ENCODE measurements at regions not wholly inside any gene's neighbourhood (a gene's known extent, or its start where the extent isn't known, plus 50 kb on each side); places are given as distances from the start of the nearest gene placed in this dataset.

DNA sequence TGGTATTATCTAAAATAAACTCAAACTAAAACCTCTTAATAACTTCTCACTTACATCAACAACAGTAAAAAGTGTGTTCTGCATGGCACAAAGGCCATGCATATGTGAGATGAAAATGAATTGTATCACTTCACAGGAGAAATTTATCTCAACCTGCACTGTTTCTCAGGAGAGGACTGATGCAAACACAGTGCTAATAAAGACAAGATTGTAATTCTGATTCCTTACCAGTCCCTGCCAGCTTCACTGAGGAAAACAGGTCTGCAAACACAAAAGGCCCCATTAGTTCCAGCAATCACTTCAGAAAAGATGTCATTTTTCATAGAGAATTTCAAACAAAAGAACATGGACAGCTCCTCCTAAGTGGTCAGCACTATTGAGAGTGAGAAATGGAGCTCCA is 117.3 kb upstream of the PDE4D start:
- no peak overlapping the region for H3K27ac Mint-ChIP-seq
- Histone ChIP-seq H3K4ac (ENCODE audit: low read depth, low read length) (no peak overlapping the region), H3K79me2 (ENCODE audit: insufficient read depth, low read length) (no peaks in the 10 kb centered on the region), H2BK20ac (ENCODE audit: low read depth, low read length, poor library complexity, severe bottlenecking) (no peak overlapping the region), H3K9ac (ENCODE audit: extremely low read depth, insufficient read length, low read length) (no peak overlapping the region), H4K20me1 (ENCODE audit: control insufficient read depth, insufficient read depth, insufficient read length) (no peaks in the 10 kb centered on the region), H3K4me1 (ENCODE audit: insufficient read depth, low read length) (no peaks in the 10 kb centered on the region; the same call in 1 of the 2 replicates), H2BK5ac (ENCODE audit: insufficient read length, low read length) (no peak overlapping the region), H2BK12ac (ENCODE audit: insufficient read length, low read depth, low read length) (no peak overlapping the region), H3K23ac (ENCODE audit: insufficient read length, low read depth, low read length) (no peak overlapping the region), H2BK120ac (ENCODE audit: low read depth, low read length, poor library complexity, severe bottlenecking) (no peak overlapping the region), H3K23me2 (ENCODE audit: insufficient read length, low read depth, low read length, poor library complexity, severe bottlenecking) (no peaks in the 10 kb centered on the region), H2BK15ac (ENCODE audit: low read depth, low read length) (no peak overlapping the region), H3K14ac (ENCODE audit: insufficient read depth, low read length) (no peak overlapping the region), H3K4me2 (ENCODE audit: insufficient read depth, insufficient read length, low read length) (no peak overlapping the region), H3K27ac (ENCODE audit: insufficient read length, low read depth, low read length) (no peak overlapping the region), H4K91ac (ENCODE audit: insufficient read length, low read depth, low read length) (no peak overlapping the region), H3K18ac (ENCODE audit: insufficient read length, low read depth, low read length) (no peak overlapping the region), H3K79me1 (ENCODE audit: insufficient read depth, low read depth, low read length, poor library complexity, severe bottlenecking) (no peaks in the 10 kb centered on the region), H3K56ac (ENCODE audit: insufficient read length, low read depth, low read length) (no peak overlapping the region), H4K5ac (ENCODE audit: insufficient read length, low read depth, low read length) (no peak overlapping the region), H4K8ac (replicated peaks; ENCODE audit: insufficient read length, low read depth, low read length) (no peak overlapping the region), H3T11ph (ENCODE audit: low read length) (no peak overlapping the region), H2AFZ (ENCODE audit: low read length) (no peak overlapping the region), H2AK5ac (ENCODE audit: insufficient read length, low read length) (no peak overlapping the region), H3K27me3 (ENCODE audit: insufficient read depth, low read length) (no peaks in the 10 kb centered on the region), H3K9me3 (ENCODE audit: control insufficient read depth, low read depth, low read length) (no peaks in the 10 kb centered on the region)
- H3K36me3 Mint-ChIP-seq (ENCODE audit: insufficient read depth in 1 of 3, low read depth in 3 of 3) = no peaks in the 10 kb centered on the region
- H3K4me3 Mint-ChIP-seq = no peak overlapping the region
- H3K9me3 Mint-ChIP-seq = no peaks in the 10 kb centered on the region
- DNase-seq = no peak
- H3K4me1 Mint-ChIP-seq = peaks cover 4 to 5% of the 10 kb centered on the region in 2 experiments; a peak in 3 of 4 replicates
- H3K27me3 Mint-ChIP-seq (ENCODE audit: low read depth) = no peaks in the 10 kb centered on the region
- TF ChIP-seq, protein P1, sequence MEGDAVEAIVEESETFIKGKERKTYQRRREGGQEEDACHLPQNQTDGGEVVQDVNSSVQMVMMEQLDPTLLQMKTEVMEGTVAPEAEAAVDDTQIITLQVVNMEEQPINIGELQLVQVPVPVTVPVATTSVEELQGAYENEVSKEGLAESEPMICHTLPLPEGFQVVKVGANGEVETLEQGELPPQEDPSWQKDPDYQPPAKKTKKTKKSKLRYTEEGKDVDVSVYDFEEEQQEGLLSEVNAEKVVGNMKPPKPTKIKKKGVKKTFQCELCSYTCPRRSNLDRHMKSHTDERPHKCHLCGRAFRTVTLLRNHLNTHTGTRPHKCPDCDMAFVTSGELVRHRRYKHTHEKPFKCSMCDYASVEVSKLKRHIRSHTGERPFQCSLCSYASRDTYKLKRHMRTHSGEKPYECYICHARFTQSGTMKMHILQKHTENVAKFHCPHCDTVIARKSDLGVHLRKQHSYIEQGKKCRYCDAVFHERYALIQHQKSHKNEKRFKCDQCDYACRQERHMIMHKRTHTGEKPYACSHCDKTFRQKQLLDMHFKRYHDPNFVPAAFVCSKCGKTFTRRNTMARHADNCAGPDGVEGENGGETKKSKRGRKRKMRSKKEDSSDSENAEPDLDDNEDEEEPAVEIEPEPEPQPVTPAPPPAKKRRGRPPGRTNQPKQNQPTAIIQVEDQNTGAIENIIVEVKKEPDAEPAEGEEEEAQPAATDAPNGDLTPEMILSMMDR (conservative IDR thresholded peaks at IDR 0.05) = no peak

Data from H9 (cell line).